ENCODE measurements at regions not wholly inside any gene's neighbourhood (a gene's known extent, or its start where the extent isn't known, plus 50 kb on each side); places are given as distances from the start of the nearest gene placed in this dataset.

DNA sequence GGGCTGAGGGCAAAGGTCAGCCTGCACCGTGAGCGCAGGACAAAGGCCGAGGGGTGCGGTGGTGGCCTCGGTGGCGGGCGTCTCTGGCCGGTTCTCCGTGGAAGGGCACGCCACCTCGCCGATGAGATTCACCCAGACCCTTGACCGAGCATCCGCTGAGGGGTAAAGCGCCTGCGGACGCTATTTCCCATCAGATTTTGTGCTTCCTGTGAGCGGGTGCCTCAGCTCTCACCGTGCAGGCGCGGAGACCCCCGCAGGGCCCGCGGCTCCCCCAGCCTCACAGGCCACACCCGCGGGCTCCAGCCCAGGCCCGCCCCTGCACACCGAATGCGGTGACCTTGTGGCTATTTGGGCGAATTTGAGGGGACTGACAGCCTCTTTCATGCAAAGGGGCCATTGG is 348.0 kb downstream of the TEX29 start:
- TF ChIP-seq CTCF (IDR thresholded peaks at IDR 0.05; ENCODE audit: insufficient read depth, low read depth, low read length): no peak
- no peak for TF ChIP-seq EZH2 (IDR thresholded peaks at IDR 0.05; ENCODE audit: insufficient read depth, low read length)
